MM.1S (cell line): ENCODE measurements at regions not wholly inside any gene's neighbourhood (a gene's known extent, or its start where the extent isn't known, plus 50 kb on each side); places are given as distances from the start of the nearest gene placed in this dataset.
A peak's percentile ranks its signal among the peaks of the same experiment; 100 is the strongest.

Experiments
- DNase-seq: peaks from one replicate; pipeline ENCODE4 v3.0.0-alpha.2; 2015
- H2AFZ ChIP-seq: fragments of 300-600 bp; sonication (generic); 2 replicates; pipeline ENCODE4 v1.6.0; 2016; ENCODE audit warnings: antibody characterized with exemption, low read length
- H3F3A ChIP-seq: fragments of 300-600 bp; sonication (generic); 2 replicates; pipeline ENCODE4 v1.6.1; 2016; ENCODE audit warnings: mild to moderate bottlenecking, antibody characterized with exemption, low read length, moderate library complexity, mixed read lengths; ENCODE audit not compliant: insufficient read depth
- H3K27ac ChIP-seq: fragments of 300-600 bp; sonication (generic); 2 replicates; pipeline ENCODE4 v1.5.1; 2016; ENCODE audit warnings: mild to moderate bottlenecking, low read length
- H3K27me3 ChIP-seq: fragments of 300-600 bp; sonication (generic); replicated peaks from 2 replicates; pipeline ENCODE4 v1.6.0; 2016; ENCODE audit warnings: low read length; ENCODE audit not compliant: insufficient read depth
- H3K36me3 ChIP-seq: fragments of 300-600 bp; sonication (generic); replicated peaks from 2 replicates; pipeline ENCODE4 v1.6.1; 2016; ENCODE audit warnings: mild to moderate bottlenecking, low read length, mixed read lengths; ENCODE audit not compliant: insufficient read depth
- H3K4me1 ChIP-seq: fragments of 300-600 bp; sonication (generic); 2 replicates; pipeline ENCODE4 v1.6.1; 2016; ENCODE audit warnings: low read length, mixed read lengths
- H3K4me2 ChIP-seq: fragments of 300-600 bp; sonication (generic); 2 replicates; pipeline ENCODE4 v1.6.0; 2016; ENCODE audit warnings: low read depth, low read length
- H3K4me3 ChIP-seq: fragments of 300-600 bp; sonication (generic); 2 replicates; pipeline ENCODE4 v1.5.1; 2016; ENCODE audit warnings: low read length, mixed read lengths
- H3K79me2 ChIP-seq: fragments of 300-600 bp; sonication (generic); 2 replicates; pipeline ENCODE4 v1.6.1; 2016; ENCODE audit warnings: mixed run types, low read length, mixed read lengths
- H3K9ac ChIP-seq: fragments of 300-600 bp; sonication (generic); 2 replicates; pipeline ENCODE4 v1.6.1; 2016; ENCODE audit warnings: low read length, mixed read lengths
- H3K9me2 ChIP-seq: fragments of 300-600 bp; sonication (generic); replicated peaks from 2 replicates; pipeline ENCODE4 v1.6.1; 2016; ENCODE audit warnings: mild to moderate bottlenecking, low read length, mixed read lengths; ENCODE audit not compliant: insufficient read depth
- H3K9me3 ChIP-seq: fragments of 300-600 bp; sonication (generic); replicated peaks from 2 replicates; pipeline ENCODE4 v1.6.1; 2016; ENCODE audit warnings: mild to moderate bottlenecking, low read length, mixed read lengths; ENCODE audit not compliant: insufficient read depth
- H4K20me1 ChIP-seq: fragments of 300-600 bp; sonication (generic); 2 replicates; pipeline ENCODE4 v1.6.1; 2016; ENCODE audit warnings: mild to moderate bottlenecking, low read length, moderate library complexity, mixed read lengths; ENCODE audit not compliant: insufficient read depth
- EZH2 ChIP-seq: fragments of 300-600 bp; sonication (generic); optimal IDR thresholded peaks from 2 replicates; pipeline ENCODE3; 2017; ENCODE audit warnings: low read depth, mild to moderate bottlenecking, antibody characterized with exemption, low read length, mixed read lengths
- EZH2phosphoT487 ChIP-seq: fragments of 300-600 bp; sonication (generic); IDR thresholded peaks from 2 replicates; pipeline ENCODE4 v1.6.1; 2018; ENCODE audit warnings: antibody characterized with exemption, low read length
- TF ChIP-seq, protein P1 (sequence below): fragments of 300-600 bp; sonication (generic); IDR thresholded peaks from 2 replicates; pipeline ENCODE4 v1.5.1; 2016; ENCODE audit warnings: antibody characterized with exemption, low read length, mixed read lengths

DNA sequence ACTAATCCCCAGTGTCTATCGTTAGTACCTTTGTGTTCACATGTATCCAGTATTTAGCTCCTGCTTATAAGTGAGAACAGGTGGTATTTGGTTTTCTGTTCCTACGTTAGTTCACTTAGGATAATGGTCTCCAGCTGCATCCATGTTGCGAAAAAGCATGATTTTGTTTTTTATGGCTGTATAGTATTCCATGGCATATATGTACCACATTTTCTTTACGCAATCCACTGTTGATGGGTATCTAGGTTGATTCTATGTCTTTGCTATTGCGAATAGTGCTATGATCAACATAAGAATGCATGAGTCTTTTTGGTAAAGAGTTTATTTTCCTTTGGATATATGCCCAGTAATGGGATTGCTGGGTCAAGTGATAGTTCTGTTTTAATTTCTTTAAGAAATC, 59.1 kb downstream of the CH25H start:
- DNase-seq = no peak
- no peak overlapping the region for H3K4me3 ChIP-seq
- no peaks in the 10 kb centered on the region for H3K36me3 ChIP-seq
- no peaks in the 10 kb centered on the region for H3K79me2 ChIP-seq
- H3F3A ChIP-seq = no peaks in the 10 kb centered on the region
- H3K9ac ChIP-seq = no peak overlapping the region
- no peak overlapping the region for H3K27ac ChIP-seq
- H3K4me1 ChIP-seq = peaks cover 2% of the 10 kb centered on the region; the same call in 1 of the 2 replicates
- H3K9me3 ChIP-seq = no peaks in the 10 kb centered on the region
- no peak overlapping the region for H2AFZ ChIP-seq
- TF ChIP-seq EZH2 (no peak), EZH2phosphoT487 (no peak)
- TF ChIP-seq, protein P1, sequence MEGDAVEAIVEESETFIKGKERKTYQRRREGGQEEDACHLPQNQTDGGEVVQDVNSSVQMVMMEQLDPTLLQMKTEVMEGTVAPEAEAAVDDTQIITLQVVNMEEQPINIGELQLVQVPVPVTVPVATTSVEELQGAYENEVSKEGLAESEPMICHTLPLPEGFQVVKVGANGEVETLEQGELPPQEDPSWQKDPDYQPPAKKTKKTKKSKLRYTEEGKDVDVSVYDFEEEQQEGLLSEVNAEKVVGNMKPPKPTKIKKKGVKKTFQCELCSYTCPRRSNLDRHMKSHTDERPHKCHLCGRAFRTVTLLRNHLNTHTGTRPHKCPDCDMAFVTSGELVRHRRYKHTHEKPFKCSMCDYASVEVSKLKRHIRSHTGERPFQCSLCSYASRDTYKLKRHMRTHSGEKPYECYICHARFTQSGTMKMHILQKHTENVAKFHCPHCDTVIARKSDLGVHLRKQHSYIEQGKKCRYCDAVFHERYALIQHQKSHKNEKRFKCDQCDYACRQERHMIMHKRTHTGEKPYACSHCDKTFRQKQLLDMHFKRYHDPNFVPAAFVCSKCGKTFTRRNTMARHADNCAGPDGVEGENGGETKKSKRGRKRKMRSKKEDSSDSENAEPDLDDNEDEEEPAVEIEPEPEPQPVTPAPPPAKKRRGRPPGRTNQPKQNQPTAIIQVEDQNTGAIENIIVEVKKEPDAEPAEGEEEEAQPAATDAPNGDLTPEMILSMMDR = no peak
- H3K4me2 ChIP-seq = no peak overlapping the region
- no peaks in the 10 kb centered on the region for H3K27me3 ChIP-seq
- H3K9me2 ChIP-seq = no peaks in the 10 kb centered on the region
- no peaks in the 10 kb centered on the region for H4K20me1 ChIP-seq

DNA sequence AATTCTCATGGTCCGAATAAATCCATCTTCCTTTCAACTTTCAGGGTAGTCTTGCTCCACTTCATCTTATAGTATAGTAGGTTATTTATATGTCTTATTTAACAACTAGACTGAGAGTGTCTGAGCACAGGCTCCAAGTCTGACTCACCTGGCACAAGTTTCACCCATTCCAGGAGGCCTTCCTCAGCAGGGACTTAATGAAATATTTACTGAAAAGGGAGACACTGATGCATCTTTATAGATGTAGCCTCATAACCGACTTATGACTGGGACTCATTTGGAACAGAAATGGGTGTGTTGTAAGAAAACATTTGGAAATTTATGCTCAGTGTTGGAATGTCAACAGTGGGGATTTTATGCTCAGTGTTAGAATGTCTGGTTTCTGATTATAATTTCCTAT, 59.9 kb downstream of the CH25H start:
- Histone ChIP-seq H3K9ac (no peak overlapping the region), H2AFZ (no peak overlapping the region), H4K20me1 (no peaks in the 10 kb centered on the region), H3K4me1 (peaks cover 5% of the 10 kb centered on the region; the same call in 1 of the 2 replicates), H3K9me2 (no peaks in the 10 kb centered on the region), H3K9me3 (no peaks in the 10 kb centered on the region), H3K36me3 (no peaks in the 10 kb centered on the region), H3F3A (no peaks in the 10 kb centered on the region), H3K4me3 (no peak overlapping the region), H3K27me3 (no peaks in the 10 kb centered on the region), H3K79me2 (no peaks in the 10 kb centered on the region), H3K27ac (no peak overlapping the region), H3K4me2 (no peak overlapping the region)
- DNase-seq = no peak
- TF ChIP-seq EZH2 = no peak

DNA sequence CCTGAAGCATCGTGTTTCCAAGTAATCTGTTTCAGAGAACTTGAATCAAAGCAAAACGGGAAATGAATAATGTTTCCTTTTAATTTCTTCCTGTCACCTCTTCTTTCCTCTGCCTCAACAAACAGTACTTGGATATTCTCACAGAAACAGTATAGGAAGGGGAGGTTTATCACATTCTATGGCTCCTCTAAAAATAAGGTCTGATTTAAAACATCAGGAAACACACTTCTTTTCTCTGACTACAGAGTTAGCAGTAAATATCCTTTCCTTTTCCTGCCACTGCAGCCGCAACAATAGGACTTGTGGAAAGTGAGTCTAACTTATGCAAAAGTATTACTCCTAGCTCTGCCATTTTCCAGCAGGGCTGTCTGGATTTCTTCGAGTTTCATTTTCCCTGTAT, 62.3 kb downstream of the CH25H start:
- H3K4me2 ChIP-seq = no peak overlapping the region
- H3K36me3 ChIP-seq = no peaks in the 10 kb centered on the region
- no peak for DNase-seq
- H3K9ac ChIP-seq = no peak overlapping the region
- no peaks in the 10 kb centered on the region for H3K9me2 ChIP-seq
- no peak for TF ChIP-seq EZH2
- TF ChIP-seq EZH2phosphoT487 = no peak
- TF ChIP-seq, protein P1 = no peak
- H3K4me1 ChIP-seq = peaks cover 5% of the 10 kb centered on the region; the same call in 1 of the 2 replicates
- H4K20me1 ChIP-seq = no peaks in the 10 kb centered on the region
- H3K27ac ChIP-seq = no peak overlapping the region
- no peaks in the 10 kb centered on the region for H3K79me2 ChIP-seq
- no peak overlapping the region for H3K4me3 ChIP-seq
- no peaks in the 10 kb centered on the region for H3F3A ChIP-seq
- H3K27me3 ChIP-seq = no peaks in the 10 kb centered on the region
- H3K9me3 ChIP-seq = no peaks in the 10 kb centered on the region
- H2AFZ ChIP-seq = no peak overlapping the region

DNA sequence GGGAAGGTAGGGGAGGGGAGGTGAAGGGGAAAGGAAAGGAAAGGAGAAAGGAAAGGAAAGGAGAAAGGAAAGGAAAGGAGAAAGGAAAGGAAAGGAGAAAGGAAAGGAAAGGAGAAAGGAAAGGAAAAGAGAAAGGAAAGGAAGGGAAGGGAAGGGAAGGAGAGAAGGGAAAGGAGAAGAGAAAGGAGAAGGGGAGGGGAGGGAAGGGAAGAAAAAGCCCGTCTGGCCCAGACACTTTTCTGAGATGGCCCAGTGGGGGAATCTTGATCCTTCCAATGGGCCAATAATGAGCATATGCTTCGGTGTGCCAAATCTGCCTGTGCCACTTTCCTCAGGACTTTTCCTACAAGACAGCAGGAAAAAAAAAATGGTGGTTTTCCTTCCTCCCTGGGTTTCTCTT, 64.5 kb downstream of the CH25H start:
- Histone ChIP-seq H3K79me2 (no peaks in the 10 kb centered on the region), H4K20me1 (no peaks in the 10 kb centered on the region), H2AFZ (no peak overlapping the region), H3K4me1 (peaks cover 5% of the 10 kb centered on the region; the same call in 1 of the 2 replicates), H3K9ac (no peak overlapping the region), H3F3A (no peaks in the 10 kb centered on the region), H3K4me3 (no peak overlapping the region), H3K27ac (no peak overlapping the region), H3K9me2 (no peaks in the 10 kb centered on the region), H3K27me3 (no peaks in the 10 kb centered on the region), H3K4me2 (peak overlapping the region; percentile 22; the same call in 1 of the 2 replicates), H3K36me3 (no peaks in the 10 kb centered on the region), H3K9me3 (no peaks in the 10 kb centered on the region)
- TF ChIP-seq EZH2 (no peak), EZH2phosphoT487 (no peak)
- TF ChIP-seq, protein P1 = no peak
- no peak for DNase-seq
